H9 (cell line): ENCODE measurements at regions not wholly inside any gene's neighbourhood (a gene's known extent, or its start where the extent isn't known, plus 50 kb on each side); places are given as distances from the start of the nearest gene placed in this dataset.

Experiments used
- DNase-seq: peaks from one replicate; pipeline ENCODE4 v3.0.0-alpha.2; 2017
- H2AFZ ChIP-seq: one replicate; pipeline ENCODE4 v1.6.1; 2013; ENCODE audit warnings: mild to moderate bottlenecking, low read length, control low read depth, moderate library complexity
- H2AK5ac ChIP-seq: 2 replicates; pipeline ENCODE4 v1.6.1; 2013; ENCODE audit warnings: low read length, control low read depth, mixed read lengths; ENCODE audit not compliant: insufficient read length
- H2BK120ac ChIP-seq: one replicate; pipeline ENCODE4 v1.6.1; 2013; ENCODE audit warnings: low read depth, mild to moderate bottlenecking, low read length, control low read depth, inconsistent platforms; ENCODE audit not compliant: poor library complexity, severe bottlenecking
- H2BK12ac ChIP-seq: 2 replicates; pipeline ENCODE4 v1.6.1; 2013; ENCODE audit warnings: low read length, control low read depth, mixed read lengths, low read depth; ENCODE audit not compliant: insufficient read length
- H2BK15ac ChIP-seq: 2 replicates; pipeline ENCODE4 v1.6.1; 2013; ENCODE audit warnings: low read depth, low read length, control low read depth
- H2BK20ac ChIP-seq: one replicate; pipeline ENCODE4 v1.6.1; 2013; ENCODE audit warnings: low read depth, mild to moderate bottlenecking, low read length, control low read depth, inconsistent platforms; ENCODE audit not compliant: poor library complexity, severe bottlenecking
- H2BK5ac ChIP-seq: 2 replicates; pipeline ENCODE4 v1.6.1; 2013; ENCODE audit warnings: low read length, control low read depth, mixed read lengths; ENCODE audit not compliant: insufficient read length
- H3K14ac ChIP-seq: 2 replicates; pipeline ENCODE4 v1.6.1; 2013; ENCODE audit warnings: low read length, control low read depth; ENCODE audit not compliant: insufficient read depth
- H3K18ac ChIP-seq: 2 replicates; pipeline ENCODE4 v1.6.1; 2013; ENCODE audit warnings: low read depth, mild to moderate bottlenecking, mixed read lengths, low read length, control low read depth; ENCODE audit not compliant: insufficient read length
- H3K23ac ChIP-seq: 2 replicates; pipeline ENCODE4 v1.6.1; 2013; ENCODE audit warnings: low read length, control low read depth, mixed read lengths, low read depth; ENCODE audit not compliant: insufficient read length
- H3K23me2 ChIP-seq: 2 replicates; pipeline ENCODE4 v1.6.1; 2013; ENCODE audit warnings: low read depth, mild to moderate bottlenecking, mixed read lengths, low read length, control low read depth; ENCODE audit not compliant: insufficient read length, poor library complexity, severe bottlenecking
- H3K27ac ChIP-seq: 2 replicates; pipeline ENCODE4 v1.5.1; 2013; ENCODE audit warnings: low read length, control low read depth, mixed read lengths, low read depth; ENCODE audit not compliant: insufficient read length
- H3K27me3 ChIP-seq: 2 replicates; pipeline ENCODE4 v1.6.1; 2013; ENCODE audit warnings: low read length, control low read depth, inconsistent platforms; ENCODE audit not compliant: insufficient read depth
- H3K4ac ChIP-seq: 2 replicates; pipeline ENCODE4 v1.6.1; 2013; ENCODE audit warnings: low read depth, mild to moderate bottlenecking, control low read depth, inconsistent platforms, low read length, moderate library complexity
- H3K4me1 ChIP-seq: 2 replicates; pipeline ENCODE4 v1.6.1; 2013; ENCODE audit warnings: low read length, control low read depth, inconsistent platforms; ENCODE audit not compliant: insufficient read depth
- H3K4me2 ChIP-seq: 2 replicates; pipeline ENCODE4 v1.6.1; 2013; ENCODE audit warnings: low read length, control low read depth, mixed read lengths; ENCODE audit not compliant: insufficient read length, insufficient read depth
- H3K56ac ChIP-seq: 2 replicates; pipeline ENCODE4 v1.6.1; 2013; ENCODE audit warnings: low read depth, mild to moderate bottlenecking, mixed read lengths, low read length, control low read depth; ENCODE audit not compliant: insufficient read length
- H3K79me1 ChIP-seq: 2 replicates; pipeline ENCODE4 v1.6.1; 2013; ENCODE audit warnings: low read depth, mild to moderate bottlenecking, moderate library complexity, low read length, control low read depth, inconsistent platforms; ENCODE audit not compliant: insufficient read depth, poor library complexity, severe bottlenecking
- H3K79me2 ChIP-seq: 2 replicates; pipeline ENCODE4 v1.6.1; 2013; ENCODE audit warnings: low read length, control low read depth, inconsistent platforms; ENCODE audit not compliant: insufficient read depth
- H3K9ac ChIP-seq: 2 replicates; pipeline ENCODE4 v1.6.1; 2013; ENCODE audit warnings: low read length, control low read depth, mixed read lengths; ENCODE audit not compliant: insufficient read length; ENCODE audit errors: extremely low read depth
- H3K9me3 ChIP-seq: one replicate; pipeline ENCODE4 v1.6.1; 2013; ENCODE audit warnings: low read depth, low read length, inconsistent platforms; ENCODE audit not compliant: control insufficient read depth
- H3T11ph ChIP-seq: one replicate; pipeline ENCODE4 v1.6.1; 2013; ENCODE audit warnings: mild to moderate bottlenecking, low read length, control low read depth, inconsistent platforms
- H4K20me1 ChIP-seq: one replicate; pipeline ENCODE4 v1.6.1; 2013; ENCODE audit not compliant: control insufficient read depth, insufficient read length, insufficient read depth
- H4K5ac ChIP-seq: 2 replicates; pipeline ENCODE4 v1.6.1; 2013; ENCODE audit warnings: low read depth, mild to moderate bottlenecking, mixed read lengths, low read length, control low read depth; ENCODE audit not compliant: insufficient read length
- H4K8ac ChIP-seq: replicated peaks from 2 replicates; pipeline ENCODE4 v1.6.1; 2013; ENCODE audit warnings: low read length, control low read depth, mixed read lengths, low read depth; ENCODE audit not compliant: insufficient read length
- H4K91ac ChIP-seq: 2 replicates; pipeline ENCODE4 v1.6.1; 2013; ENCODE audit warnings: low read depth, mild to moderate bottlenecking, moderate library complexity, mixed read lengths, low read length, control low read depth; ENCODE audit not compliant: insufficient read length
- H3K27ac Mint-ChIP-seq, 3 experiments: 2 replicates in 2 of 3; 3 replicates in 1 of 3; pipeline ENCODE4 v1.8.0; 2020 to 2021; ENCODE audit warnings: mixed read lengths in 3 of 3, mild to moderate bottlenecking in 1 of 3, moderate library complexity in 1 of 3
- H3K27me3 Mint-ChIP-seq: 2 replicates; pipeline ENCODE4 v1.8.0; 2021; ENCODE audit warnings: low read depth, mild to moderate bottlenecking, moderate library complexity, mixed read lengths
- H3K36me3 Mint-ChIP-seq, 3 experiments: 2 replicates in 2 of 3; 3 replicates in 1 of 3; pipeline ENCODE4 v1.8.0; 2020 to 2021; ENCODE audit warnings: low read depth in 3 of 3, mixed read lengths in 3 of 3; ENCODE audit not compliant: insufficient read depth in 1 of 3
- H3K4me1 Mint-ChIP-seq, 2 experiments: 2 replicates each; pipeline ENCODE4 v1.8.0; 2020; ENCODE audit warnings: mixed read lengths in 2 of 2
- H3K4me3 Mint-ChIP-seq, 2 experiments: 2 replicates in 1 of 2; 3 replicates in 1 of 2; pipeline ENCODE4 v1.8.0; 2020 to 2021; ENCODE audit warnings: mild to moderate bottlenecking in 2 of 2, mixed read lengths in 2 of 2, moderate library complexity in 1 of 2
- H3K9me3 Mint-ChIP-seq, 2 experiments: 2 replicates in 1 of 2; 3 replicates in 1 of 2; pipeline ENCODE4 v1.8.0; 2020; ENCODE audit warnings: mild to moderate bottlenecking in 2 of 2, mixed read lengths in 2 of 2, moderate library complexity in 1 of 2
- CTCF ChIP-seq: fragments of 200-600 bp; sonication (generic); conservative IDR thresholded peaks from 3 replicates; pipeline ENCODE4 v1.8.0; 2021; ENCODE audit warnings: antibody characterized with exemption, mild to moderate bottlenecking
- WGBS: extraction: QIAGEN DNeasy Blood & Tissue Kit; methylation state at CpG from one replicate; pipeline ENCODE4 v1.1.7; 2013; ENCODE audit warnings: missing lambda C conversion rate, low lambda C conversion rate, mixed read lengths; ENCODE audit not compliant: insufficient read length; ENCODE audit errors: extremely low coverage; 5-methylcytosine and 5-hydroxymethylcytosine counted together

GRCh38 chr3:180430896-180431295 is 171.1 kb upstream of the TTC14 start:
- Mint-ChIP-seq H3K27ac (no peak overlapping the region), H3K27me3 (no peaks in the 10 kb centered on the region), H3K36me3 (no peaks in the 10 kb centered on the region; a peak in 1 of 7 replicates), H3K4me3 (no peak overlapping the region), H3K9me3 (peaks cover 0 to 2% of the 10 kb centered on the region in 2 experiments; a peak in 2 of 5 replicates), H3K4me1 (no peaks in the 10 kb centered on the region)
- Histone ChIP-seq H3K79me2 (no peaks in the 10 kb centered on the region), H2BK120ac (no peak overlapping the region), H3K4me2 (no peak overlapping the region), H2BK5ac (no peak overlapping the region), H2BK20ac (no peak overlapping the region), H3K4ac (no peak overlapping the region), H3T11ph (no peak overlapping the region), H3K18ac (no peak overlapping the region), H3K56ac (no peak overlapping the region), H3K9me3 (no peaks in the 10 kb centered on the region), H3K27me3 (no peaks in the 10 kb centered on the region), H2BK12ac (no peak overlapping the region), H2AFZ (no peak overlapping the region), H4K8ac (no peak overlapping the region), H3K9ac (no peak overlapping the region), H3K79me1 (no peaks in the 10 kb centered on the region), H4K20me1 (no peaks in the 10 kb centered on the region), H3K14ac (no peak overlapping the region), H2BK15ac (no peak overlapping the region), H3K4me1 (no peaks in the 10 kb centered on the region), H2AK5ac (no peak overlapping the region), H4K91ac (no peak overlapping the region), H4K5ac (no peak overlapping the region), H3K23ac (no peak overlapping the region), H3K23me2 (no peaks in the 10 kb centered on the region), H3K27ac (no peak overlapping the region)
- WGBS: no CpG with 5 or more reads among the region's 2 CpGs
- no peak for DNase-seq
- no peak for TF ChIP-seq CTCF
